ENCODE measurements at regions not wholly inside any gene's neighbourhood (a gene's known extent, or its start where the extent isn't known, plus 50 kb on each side); places are given as distances from the start of the nearest gene placed in this dataset.

GRCh38 chr4:16442296-16442695, 216.0 kb upstream of the TAPT1 start:
- peaks cover 14% of the 10 kb centered on the region for H3K27me3 Mint-ChIP-seq
- no peak for DNase-seq (ENCODE audit: extremely low spot score, unreplicated experiment)
- no peaks in the 10 kb centered on the region for H3K4me1 Mint-ChIP-seq (ENCODE audit: unreplicated experiment)

DNA sequence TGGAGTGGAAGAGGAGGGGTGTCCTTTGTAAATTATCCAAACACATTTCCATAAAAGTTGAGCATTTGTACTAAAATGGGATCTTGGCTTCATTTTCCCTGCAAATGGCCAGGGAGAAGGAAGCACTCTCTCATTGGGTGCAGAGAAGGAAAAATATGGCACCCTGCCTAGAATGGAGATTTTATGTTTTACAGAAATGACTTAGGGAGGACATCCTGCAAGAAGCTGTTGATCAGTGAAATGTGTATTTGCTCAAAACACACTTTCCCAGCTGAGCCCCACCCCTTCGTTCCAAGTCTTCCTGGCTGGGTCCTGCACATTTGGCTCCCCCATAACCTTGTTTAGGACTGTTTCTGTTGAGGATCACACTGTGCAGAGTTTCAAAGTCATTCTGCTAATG, 213.5 kb upstream of the TAPT1 start:
- Mint-ChIP-seq H3K4me3 (no peak overlapping the region), H3K27ac (no peak overlapping the region), H3K36me3 (no peaks in the 10 kb centered on the region), H3K9me3 (peaks cover 5% of the 10 kb centered on the region), H3K27me3 (peaks cover 14% of the 10 kb centered on the region), H3K4me1 (ENCODE audit: unreplicated experiment) (no peaks in the 10 kb centered on the region)
- no peak for TF ChIP-seq CTCF (conservative IDR thresholded peaks at IDR 0.05)
- DNase-seq (ENCODE audit: extremely low spot score, unreplicated experiment) = no peak

More at GRCh38 chr4:16442296-16442695, 216.0 kb upstream of the TAPT1 start:
- Mint-ChIP-seq H3K9me3 (peaks cover 5% of the 10 kb centered on the region), H3K27ac (no peak overlapping the region), H3K4me3 (no peak overlapping the region), H3K36me3 (no peaks in the 10 kb centered on the region)
- no peak for TF ChIP-seq CTCF (conservative IDR thresholded peaks at IDR 0.05)

DNA sequence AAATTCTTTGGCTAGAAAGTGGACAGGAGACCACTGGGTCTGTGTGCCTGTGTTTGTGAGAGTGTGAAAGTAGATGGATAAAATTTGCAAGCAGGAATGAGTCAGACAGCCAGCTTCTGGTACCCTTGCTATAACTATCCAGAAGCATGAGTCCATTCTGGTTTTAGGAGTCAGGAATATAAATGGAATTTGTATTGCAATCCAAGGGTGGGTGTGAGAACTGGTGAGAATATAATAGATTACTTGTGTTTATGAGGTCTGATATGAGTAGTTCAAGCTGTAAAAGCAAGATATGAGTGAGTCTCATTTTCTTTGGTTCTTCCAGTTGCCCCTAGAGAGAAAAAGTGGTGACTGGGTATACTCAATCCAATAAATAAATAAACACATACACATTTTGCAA, 212.7 kb upstream of the TAPT1 start:
- Mint-ChIP-seq H3K4me1 (ENCODE audit: unreplicated experiment) (no peaks in the 10 kb centered on the region), H3K36me3 (no peaks in the 10 kb centered on the region), H3K27me3 (peaks cover 14% of the 10 kb centered on the region), H3K9me3 (peaks cover 5% of the 10 kb centered on the region), H3K27ac (no peak overlapping the region), H3K4me3 (no peak overlapping the region)
- DNase-seq (ENCODE audit: extremely low spot score, unreplicated experiment) = no peak
- no peak for TF ChIP-seq CTCF (conservative IDR thresholded peaks at IDR 0.05)

DNA sequence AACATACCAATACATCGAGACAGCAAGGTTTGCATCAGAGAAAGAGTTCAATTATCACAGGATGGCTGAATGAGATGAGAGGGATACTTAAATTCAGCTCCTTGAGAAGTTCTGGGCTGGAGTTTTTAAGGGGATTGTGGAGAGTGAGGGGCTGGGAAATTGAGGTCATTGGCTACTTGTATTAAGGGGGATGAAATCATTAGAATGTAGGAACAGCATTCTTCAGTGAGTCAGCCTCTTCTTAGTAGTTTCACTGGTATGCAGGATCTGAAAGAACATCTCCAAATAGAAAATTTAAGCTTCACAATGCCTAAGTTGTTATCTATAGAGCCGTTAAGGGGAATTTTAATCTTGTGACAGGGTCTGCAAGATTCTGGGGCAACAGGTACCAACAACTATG, 211.6 kb upstream of the TAPT1 start:
- H3K9me3 Mint-ChIP-seq = peaks cover 5% of the 10 kb centered on the region
- H3K36me3 Mint-ChIP-seq = no peaks in the 10 kb centered on the region
- no peak for TF ChIP-seq CTCF (conservative IDR thresholded peaks at IDR 0.05)
- no peak for DNase-seq (ENCODE audit: extremely low spot score, unreplicated experiment)
- H3K27ac Mint-ChIP-seq = no peak overlapping the region
- no peak overlapping the region for H3K4me3 Mint-ChIP-seq
- H3K4me1 Mint-ChIP-seq (ENCODE audit: unreplicated experiment) = no peaks in the 10 kb centered on the region
- H3K27me3 Mint-ChIP-seq = peaks cover 14% of the 10 kb centered on the region

- no peaks in the 10 kb centered on the region for H3K4me1 Mint-ChIP-seq (ENCODE audit: unreplicated experiment)
- H3K27me3 Mint-ChIP-seq = no peaks in the 10 kb centered on the region
- no peak overlapping the region for H3K27ac Mint-ChIP-seq
- no peak for TF ChIP-seq CTCF (conservative IDR thresholded peaks at IDR 0.05)
- H3K9me3 Mint-ChIP-seq = peaks cover 4% of the 10 kb centered on the region
- H3K4me3 Mint-ChIP-seq = no peak overlapping the region
- DNase-seq (ENCODE audit: extremely low spot score, unreplicated experiment) = no peak
- H3K36me3 Mint-ChIP-seq = no peaks in the 10 kb centered on the region
These were observed 205.6 kb upstream of the TAPT1 start for GRCh38 chr4:16431866-16432265.

GRCh38 chr4:16418814-16419213, 192.5 kb upstream of the TAPT1 start:
- TF ChIP-seq CTCF (conservative IDR thresholded peaks at IDR 0.05) = no peak
- H3K4me1 Mint-ChIP-seq (ENCODE audit: unreplicated experiment) = peaks cover 6% of the 10 kb centered on the region
- no peak overlapping the region for H3K27ac Mint-ChIP-seq
- H3K27me3 Mint-ChIP-seq = no peaks in the 10 kb centered on the region
- no peak for DNase-seq (ENCODE audit: extremely low spot score, unreplicated experiment)
- H3K4me3 Mint-ChIP-seq = no peak overlapping the region
- no peaks in the 10 kb centered on the region for H3K36me3 Mint-ChIP-seq
- no peaks in the 10 kb centered on the region for H3K9me3 Mint-ChIP-seq
